ENCODE measurements at regions not wholly inside any gene's neighbourhood (a gene's known extent, or its start where the extent isn't known, plus 50 kb on each side); places are given as distances from the start of the nearest gene placed in this dataset.

GRCh38 chr10:91344117-91344856, 65.9 kb upstream of the HECTD2 start:
- DNase-seq (ENCODE audit: low spot score in 2 of 2): no peak
- Histone ChIP-seq H3K9me3 (no peaks in the 10 kb centered on the region), H3K27me3 (no peaks in the 10 kb centered on the region), H3K4me3 (no peak overlapping the region), H3K27ac (no peak overlapping the region), H3K36me3 (no peaks in the 10 kb centered on the region), H3K4me1 (peaks cover 0 to 6% (median 0%) of the 10 kb centered on the region in 4 donors)
- TF ChIP-seq EP300 (IDR thresholded peaks at IDR 0.05): no peak
- 90 to 94% methylated on average over 11 of the region's 11 CpGs for WGBS, 2 donors

GRCh38 chr10:91345716-91346115, 64.4 kb upstream of the HECTD2 start:
- 62 to 65% methylated on average over 2 of the region's 2 CpGs for WGBS, 2 donors
- H3K36me3 ChIP-seq: no peaks in the 10 kb centered on the region
- no peaks in the 10 kb centered on the region for H3K27me3 ChIP-seq
- TF ChIP-seq CTCF (IDR thresholded peaks at IDR 0.05): no peak
- TF ChIP-seq POLR2A (IDR thresholded peaks at IDR 0.05): no peak
- TF ChIP-seq EP300 (IDR thresholded peaks at IDR 0.05): no peak
- H3K9me3 ChIP-seq: no peaks in the 10 kb centered on the region
- H3K27ac ChIP-seq: no peak overlapping the region
- DNase-seq (ENCODE audit: low spot score in 2 of 2): no peak
- H3K4me3 ChIP-seq: no peak overlapping the region
- peaks cover 0 to 6% (median 0%) of the 10 kb centered on the region in 4 donors for H3K4me1 ChIP-seq

GRCh38 chr10:91347529-91347928, 62.6 kb upstream of the HECTD2 start:
- no peak for TF ChIP-seq CTCF (IDR thresholded peaks at IDR 0.05)
- Histone ChIP-seq H3K36me3 (no peaks in the 10 kb centered on the region), H3K4me1 (no peaks in the 10 kb centered on the region), H3K4me3 (no peak overlapping the region), H3K27ac (no peak overlapping the region), H3K27me3 (no peaks in the 10 kb centered on the region), H3K9me3 (no peaks in the 10 kb centered on the region)
- 88 to 95% methylated on average over 1 of the region's 1 CpG for WGBS, 2 donors
- DNase-seq (ENCODE audit: low spot score in 2 of 2): no peak

- TF ChIP-seq POLR2A (IDR thresholded peaks at IDR 0.05) (no peak), CTCF (IDR thresholded peaks at IDR 0.05) (no peak), EP300 (IDR thresholded peaks at IDR 0.05) (no peak)
- no peak overlapping the region for H3K27ac ChIP-seq
Measured at GRCh38 chr10:91349381-91349780, 60.8 kb upstream of the HECTD2 start.

GRCh38 chr10:91350651-91351081, 59.5 kb upstream of the HECTD2 start:
- no peak overlapping the region for H3K4me3 ChIP-seq
- no peaks in the 10 kb centered on the region for H3K36me3 ChIP-seq
- no peak for DNase-seq (ENCODE audit: low spot score in 2 of 2)
- no peak overlapping the region for H3K27ac ChIP-seq
- no peak for TF ChIP-seq CTCF (IDR thresholded peaks at IDR 0.05)
- no peak for TF ChIP-seq POLR2A (IDR thresholded peaks at IDR 0.05)
- TF ChIP-seq EP300 (IDR thresholded peaks at IDR 0.05): no peak
- no peaks in the 10 kb centered on the region for H3K4me1 ChIP-seq
- no peaks in the 10 kb centered on the region for H3K9me3 ChIP-seq
- 41 to 44% methylated on average over 2 of the region's 2 CpGs for WGBS, 2 donors
- no peaks in the 10 kb centered on the region for H3K27me3 ChIP-seq

More at GRCh38 chr10:91349381-91349780, 60.8 kb upstream of the HECTD2 start:
- Histone ChIP-seq H3K4me3 (no peak overlapping the region), H3K9me3 (no peaks in the 10 kb centered on the region), H3K27me3 (no peaks in the 10 kb centered on the region), H3K36me3 (no peaks in the 10 kb centered on the region), H3K4me1 (no peaks in the 10 kb centered on the region)
- no peak for DNase-seq (ENCODE audit: low spot score in 2 of 2)

Measured in tibial nerve (tissue), 4 donors.